Calu3 (cell line): ENCODE measurements at regions not wholly inside any gene's neighbourhood (a gene's known extent, or its start where the extent isn't known, plus 50 kb on each side); places are given as distances from the start of the nearest gene placed in this dataset.
A peak's percentile ranks its signal among the peaks of the same experiment; 100 is the strongest.

Source experiments
- BruUV-seq: library from RNA; stranded (reverse); fragments of 400-500 nt; replicated peaks from 2 replicates; lab custom pipeline; 2021; lab: Mats Ljungman, UMichigan
- CTCF ChIA-PET: fragments of 300-600 bp; sonication (Branson Sonifier 250); formaldehyde crosslinking; loops from one replicate; lab custom pipeline; 2022; ENCODE audit warnings: antibody characterized with exemption; lab: Charles Lee
- DNase-seq: peaks from one replicate; pipeline ENCODE4 v3.0.0; 2022
- H3K27ac Mint-ChIP-seq: one replicate; pipeline ENCODE4 v1.8.0; 2022; ENCODE audit warnings: mixed read lengths; ENCODE audit not compliant: unreplicated experiment
- H3K27me3 Mint-ChIP-seq: one replicate; pipeline ENCODE4 v1.8.0; 2022; ENCODE audit warnings: mixed read lengths; ENCODE audit not compliant: unreplicated experiment
- H3K36me3 Mint-ChIP-seq: one replicate; pipeline ENCODE4 v1.8.0; 2022; ENCODE audit warnings: mild to moderate bottlenecking, moderate library complexity, mixed read lengths; ENCODE audit not compliant: insufficient read depth, unreplicated experiment
- H3K4me1 Mint-ChIP-seq: one replicate; pipeline ENCODE4 v1.8.0; 2022; ENCODE audit warnings: mild to moderate bottlenecking, low read depth, mixed read lengths; ENCODE audit not compliant: unreplicated experiment
- H3K4me3 Mint-ChIP-seq: one replicate; pipeline ENCODE4 v1.8.0; 2022; ENCODE audit warnings: mild to moderate bottlenecking, low read depth, moderate library complexity, mixed read lengths; ENCODE audit not compliant: unreplicated experiment
- H3K9me3 Mint-ChIP-seq: one replicate; pipeline ENCODE4 v1.8.0; 2022; ENCODE audit warnings: low read depth, mixed read lengths; ENCODE audit not compliant: unreplicated experiment
- intact Hi-C: fragments of 100-400 bp; cut with micrococcal nuclease; formaldehyde crosslinking; loops from one replicate; pipeline ENCODE4 v1.10.0; 2022; ENCODE audit not compliant: unreplicated experiment
- TF ChIP-seq, protein P1 (sequence below): fragments of 200-600 bp; IDR thresholded peaks from one replicate; pipeline ENCODE4 v1.8.0; 2022; ENCODE audit warnings: antibody characterized with exemption; ENCODE audit not compliant: unreplicated experiment

DNA sequence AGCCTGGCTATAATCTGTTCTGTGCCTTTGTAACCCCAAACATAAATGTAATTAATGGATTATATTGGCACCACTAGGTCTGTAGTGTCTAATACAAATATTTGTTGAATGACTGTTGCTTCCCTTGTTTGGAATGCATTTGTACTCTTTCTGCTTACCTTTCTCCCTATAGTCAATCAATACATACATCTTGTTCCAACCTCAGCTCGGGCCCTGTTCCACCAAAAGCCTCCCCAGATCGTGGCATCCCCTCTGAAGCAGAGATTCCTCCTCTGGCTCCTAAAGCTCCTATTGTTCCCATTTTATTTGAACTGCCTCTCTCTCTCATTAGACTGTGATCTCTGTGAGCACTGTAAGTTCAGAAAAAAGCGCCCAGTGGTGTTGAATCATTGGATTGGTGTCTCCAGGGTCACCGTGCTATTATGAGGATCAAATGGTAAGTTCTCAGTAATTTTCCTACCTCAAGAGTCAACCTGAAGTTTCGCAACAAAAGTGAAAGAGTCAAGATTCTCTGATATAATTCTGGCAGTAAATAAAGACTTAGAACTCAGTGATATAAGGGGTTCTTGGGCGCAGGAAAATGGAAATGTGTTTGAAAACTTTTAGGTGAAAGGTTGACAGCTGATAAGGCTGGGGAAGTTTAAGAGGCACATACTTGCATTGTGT, 151.5 kb downstream of the KLF5 start:
- Mint-ChIP-seq H3K27me3 (no peaks in the 10 kb centered on the region), H3K36me3 (peaks cover 9% of the 10 kb centered on the region), H3K9me3 (no peaks in the 10 kb centered on the region), H3K4me1 (peaks cover 31% of the 10 kb centered on the region), H3K4me3 (peak overlapping the region; percentile 49), H3K27ac (peak overlapping the region; percentile 96)
- BruUV-seq, result no TSS peak
- TF ChIP-seq, protein P1, sequence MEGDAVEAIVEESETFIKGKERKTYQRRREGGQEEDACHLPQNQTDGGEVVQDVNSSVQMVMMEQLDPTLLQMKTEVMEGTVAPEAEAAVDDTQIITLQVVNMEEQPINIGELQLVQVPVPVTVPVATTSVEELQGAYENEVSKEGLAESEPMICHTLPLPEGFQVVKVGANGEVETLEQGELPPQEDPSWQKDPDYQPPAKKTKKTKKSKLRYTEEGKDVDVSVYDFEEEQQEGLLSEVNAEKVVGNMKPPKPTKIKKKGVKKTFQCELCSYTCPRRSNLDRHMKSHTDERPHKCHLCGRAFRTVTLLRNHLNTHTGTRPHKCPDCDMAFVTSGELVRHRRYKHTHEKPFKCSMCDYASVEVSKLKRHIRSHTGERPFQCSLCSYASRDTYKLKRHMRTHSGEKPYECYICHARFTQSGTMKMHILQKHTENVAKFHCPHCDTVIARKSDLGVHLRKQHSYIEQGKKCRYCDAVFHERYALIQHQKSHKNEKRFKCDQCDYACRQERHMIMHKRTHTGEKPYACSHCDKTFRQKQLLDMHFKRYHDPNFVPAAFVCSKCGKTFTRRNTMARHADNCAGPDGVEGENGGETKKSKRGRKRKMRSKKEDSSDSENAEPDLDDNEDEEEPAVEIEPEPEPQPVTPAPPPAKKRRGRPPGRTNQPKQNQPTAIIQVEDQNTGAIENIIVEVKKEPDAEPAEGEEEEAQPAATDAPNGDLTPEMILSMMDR, result no peak
- intact Hi-C loops, result loop anchor here (2.0 to 10.0 kb wide), 3 partner anchors 72 to 494 kb away; no protein-coding TSS in a partner anchor
- CTCF ChIA-PET, result interaction anchor here (0.6 kb wide), 1 partner anchor 19 kb away, joined by 3 read pairs; no protein-coding TSS in a partner anchor
- DNase-seq, result peak; percentile 18

DNA sequence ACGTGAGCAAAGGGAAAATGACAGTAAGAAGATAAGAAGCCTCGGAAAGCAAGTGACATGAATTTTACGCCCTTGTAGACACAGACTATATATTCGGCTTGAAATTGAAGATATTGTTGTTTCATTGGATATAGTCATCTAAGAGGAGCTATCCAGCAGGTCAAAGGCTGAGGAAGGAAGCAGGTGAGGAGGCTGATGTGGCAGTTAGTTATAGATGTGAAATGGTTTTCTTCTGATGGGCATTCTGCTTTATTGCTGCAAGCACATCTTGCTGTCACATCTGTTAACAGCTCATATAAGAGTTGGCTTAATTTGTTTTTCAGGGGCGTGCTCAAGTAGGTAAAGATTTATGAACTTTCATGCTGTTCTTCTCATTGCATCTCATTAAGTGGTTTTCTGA, 146.1 kb downstream of the KLF5 start:
- Mint-ChIP-seq H3K4me1 (peaks cover 19% of the 10 kb centered on the region), H3K36me3 (no peaks in the 10 kb centered on the region), H3K4me3 (no peak overlapping the region), H3K9me3 (peaks cover 2% of the 10 kb centered on the region), H3K27ac (no peak overlapping the region), H3K27me3 (no peaks in the 10 kb centered on the region)
- CTCF ChIA-PET, result no interaction called here
- BruUV-seq, result no TSS peak
- intact Hi-C loops, result no loop called here
- no peak for DNase-seq
- TF ChIP-seq, protein P1, result no peak

DNA sequence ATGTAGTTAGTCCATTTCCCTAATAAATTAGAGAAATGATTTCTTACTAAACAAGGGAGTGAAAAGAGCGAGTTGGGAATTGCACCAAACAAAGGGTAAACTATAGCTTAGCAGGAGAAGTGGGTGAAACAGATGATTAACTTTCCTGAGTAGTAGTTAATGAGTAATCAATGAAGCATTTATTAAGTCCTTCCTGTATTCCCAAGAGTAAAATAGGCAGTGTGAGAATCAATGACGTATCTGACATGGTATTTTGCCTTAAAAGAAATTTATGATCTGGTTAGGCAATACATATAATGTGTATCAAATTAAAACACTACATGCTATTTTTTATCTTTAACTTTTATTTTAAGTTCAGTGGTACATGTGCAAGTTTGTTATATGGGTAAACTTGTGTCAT, 142.8 kb downstream of the KLF5 start:
- TF ChIP-seq, protein P1, result no peak
- Mint-ChIP-seq H3K4me1 (peaks cover 9% of the 10 kb centered on the region), H3K27ac (peak overlapping the region; percentile 54), H3K9me3 (peaks cover 2% of the 10 kb centered on the region), H3K36me3 (peaks cover 5% of the 10 kb centered on the region), H3K4me3 (no peak overlapping the region), H3K27me3 (no peaks in the 10 kb centered on the region)
- BruUV-seq, result no TSS peak
- DNase-seq, result no peak
- intact Hi-C loops, result no loop called here
- CTCF ChIA-PET, result no interaction called here

DNA sequence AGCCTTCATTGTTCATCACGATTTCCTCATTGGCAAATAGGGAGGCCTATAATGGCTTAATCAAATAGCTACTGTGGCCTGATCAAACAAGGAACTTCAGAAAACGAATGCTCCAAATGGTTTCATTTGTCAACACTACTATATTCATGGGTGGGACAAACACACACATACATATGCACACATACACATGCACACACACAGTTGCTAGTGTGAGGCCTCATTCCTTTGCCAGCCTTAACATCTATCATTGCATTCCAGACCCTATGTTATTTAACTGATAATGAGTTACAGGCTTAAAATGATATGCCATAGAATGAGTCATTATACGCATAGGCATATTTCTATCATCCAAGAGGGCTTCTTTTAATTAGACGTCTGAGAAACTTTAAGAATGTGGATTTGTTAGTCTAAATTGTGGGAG, 140.2 kb downstream of the KLF5 start:
- intact Hi-C loops, result loop anchor here (10.0 kb wide), 2 partner anchors 94 to 124 kb away; no protein-coding TSS in a partner anchor
- TF ChIP-seq, protein P1, result no peak
- BruUV-seq, result no TSS peak

More for the DNA sequence above, 140.2 kb downstream of the KLF5 start:
- Mint-ChIP-seq H3K27ac (peak overlapping the region; percentile 84), H3K27me3 (no peaks in the 10 kb centered on the region), H3K4me1 (peaks cover 11% of the 10 kb centered on the region), H3K4me3 (no peak overlapping the region), H3K9me3 (peaks cover 1% of the 10 kb centered on the region), H3K36me3 (peaks cover 10% of the 10 kb centered on the region)
- CTCF ChIA-PET, result interaction anchor here (0.6 kb wide), 1 partner anchor 114 kb away, joined by 4 read pairs; no protein-coding TSS in a partner anchor
- no peak for DNase-seq
